B cell (primary cell): ENCODE measurements at regions not wholly inside any gene's neighbourhood (a gene's known extent, or its start where the extent isn't known, plus 50 kb on each side); places are given as distances from the start of the nearest gene placed in this dataset.

Experiments used
- ATAC-seq: fragments of 200-7000 bp; cut with Tn5 transposase; one replicate; pipeline ENCODE4 v1.10.0; 2021; ENCODE audit warnings: low read depth, mild to moderate bottlenecking, moderate number of reproducible peaks, moderate library complexity
- CTCF ChIA-PET: fragments of 350-600 bp; sonication (Branson Sonifier 250); formaldehyde crosslinking; loops from one replicate; lab custom pipeline; 2021; ENCODE audit warnings: antibody characterized with exemption, inconsistent platforms; lab: Charles Lee
- POLR2A ChIA-PET: fragments of 350-600 bp; sonication (Branson Sonifier 250); formaldehyde crosslinking; loops from one replicate; lab custom pipeline; 2021; ENCODE audit warnings: antibody characterized with exemption; lab: Charles Lee
- DNase-seq: peaks from one replicate; pipeline ENCODE4 v3.0.0; 2013
- H2AFZ ChIP-seq: 2 replicates; pipeline ENCODE4 v1.6.1; 2012; ENCODE audit warnings: mild to moderate bottlenecking, low read depth, low read length; ENCODE audit not compliant: insufficient read depth, poor library complexity, severe bottlenecking
- H3K27ac ChIP-seq, 2 donors: 1 replicate in 1 of 2; 2 replicates in 1 of 2; pipeline ENCODE4 v1.5.1; 2012 to 2013; ENCODE audit warnings: low read length in 2 of 2, mild to moderate bottlenecking in 2 of 2, moderate library complexity in 1 of 2
- H3K27me3 ChIP-seq, 4 experiments: fragments of 200-600 bp in 1 of 4; sonication (generic) in 1 of 4; replicated peaks in 1 of 4; 1 replicate in 2 of 4; 2 replicates in 2 of 4; pipeline versions ENCODE4 v1.6.1 to v1.7.0; 2013 to 2016; ENCODE audit warnings: low read length in 3 of 4, mild to moderate bottlenecking in 2 of 4, mixed read lengths in 1 of 4, moderate library complexity in 1 of 4; ENCODE audit not compliant: insufficient read depth in 4 of 4, control insufficient read depth in 3 of 4; ENCODE audit errors: control extremely low read depth in 1 of 4
- H3K36me3 ChIP-seq, 2 experiments: replicated peaks in 1 of 2; 1 replicate in 1 of 2; 2 replicates in 1 of 2; pipeline versions ENCODE4 v1.6.1 to v1.7.1; 2013; ENCODE audit warnings: low read length in 1 of 2; ENCODE audit not compliant: insufficient read depth in 2 of 2, control insufficient read depth in 1 of 2; ENCODE audit errors: control extremely low read depth in 1 of 2, extremely low read depth in 1 of 2
- H3K4me1 ChIP-seq, 2 donors: fragments of 200-600 bp in 1 of 2; sonication (generic) in 1 of 2; 1 replicate in 1 of 2; 2 replicates in 1 of 2; pipeline versions ENCODE4 v1.5.1 to v1.6.1; 2013 to 2017; ENCODE audit warnings: low read length in 2 of 2; ENCODE audit not compliant: control insufficient read depth in 2 of 2, insufficient read depth in 2 of 2
- H3K4me2 ChIP-seq: replicated peaks from 2 replicates; pipeline ENCODE3; 2012; ENCODE audit warnings: mild to moderate bottlenecking, low read depth, low read length; ENCODE audit not compliant: poor library complexity, severe bottlenecking
- H3K4me3 ChIP-seq, 5 experiments: fragments of 200-600 bp in 1 of 5; sonication (generic) in 1 of 5; 1 replicate in 3 of 5; 2 replicates in 2 of 5; pipeline versions ENCODE4 v1.5.1 to v1.7.0; 2011 to 2016; ENCODE audit warnings: low read length in 4 of 5, mild to moderate bottlenecking in 4 of 5, low read depth in 2 of 5, control low read depth in 1 of 5, moderate library complexity in 1 of 5; ENCODE audit not compliant: insufficient read depth in 1 of 5; ENCODE audit errors: control extremely low read depth in 1 of 5, extremely low read depth in 1 of 5
- H3K79me2 ChIP-seq: fragments of 200-600 bp; sonication (generic); one replicate; pipeline ENCODE4 v1.6.0; 2016; ENCODE audit warnings: low read length; ENCODE audit not compliant: control insufficient read depth, insufficient read depth
- H3K9ac ChIP-seq: fragments of 200-600 bp; sonication (generic); 2 replicates; pipeline ENCODE4 v1.6.1; 2017; ENCODE audit warnings: mild to moderate bottlenecking, low read length, moderate library complexity
- H3K9me3 ChIP-seq, 3 donors: one replicate each; pipeline versions ENCODE4 v1.6.1 to v1.7.1; 2013; ENCODE audit warnings: low read length in 2 of 3; ENCODE audit not compliant: control insufficient read depth in 2 of 3, insufficient read depth in 1 of 3; ENCODE audit errors: control extremely low read depth in 1 of 3
- H4K20me1 ChIP-seq: 2 replicates; pipeline ENCODE4 v1.6.0; 2012; ENCODE audit warnings: mild to moderate bottlenecking, low read length; ENCODE audit not compliant: insufficient read depth, control insufficient read depth, poor library complexity, severe bottlenecking
- H3K27ac Mint-ChIP-seq: one replicate; pipeline ENCODE4 v1.8.0; 2021; ENCODE audit warnings: mixed read lengths
- H3K27me3 Mint-ChIP-seq: one replicate; pipeline ENCODE4 v1.8.0; 2021; ENCODE audit warnings: mixed read lengths
- H3K4me1 Mint-ChIP-seq: one replicate; pipeline ENCODE4 v1.8.0; 2021; ENCODE audit warnings: mixed read lengths
- H3K4me3 Mint-ChIP-seq: one replicate; pipeline ENCODE4 v1.8.0; 2021; ENCODE audit warnings: mixed read lengths
- H3K9me3 Mint-ChIP-seq: one replicate; pipeline ENCODE4 v1.8.0; 2022; ENCODE audit warnings: mixed read lengths; ENCODE audit not compliant: insufficient read depth
- EZH2 ChIP-seq: IDR thresholded peaks from 2 replicates; pipeline ENCODE4 v1.6.1; 2012; ENCODE audit warnings: borderline replicate concordance, low read depth, mild to moderate bottlenecking, moderate library complexity, low read length; ENCODE audit not compliant: insufficient read depth, poor library complexity, severe bottlenecking
- WGBS: methylation state at CpG from one replicate; pipeline ENCODE4 v1.1.5; 2013; ENCODE audit warnings: missing lambda C conversion rate; ENCODE audit not compliant: insufficient coverage; 5-methylcytosine and 5-hydroxymethylcytosine counted together
- intact Hi-C: fragments of 100-400 bp; cut with micrococcal nuclease; formaldehyde crosslinking; loops from one replicate; pipeline ENCODE4 v1.10.0; 2022
- TF ChIP-seq, protein P1 (sequence below): fragments of 200-600 bp; IDR thresholded peaks from one replicate; pipeline ENCODE4 v1.8.0; 2022; ENCODE audit warnings: antibody characterized with exemption, mild to moderate bottlenecking

DNA sequence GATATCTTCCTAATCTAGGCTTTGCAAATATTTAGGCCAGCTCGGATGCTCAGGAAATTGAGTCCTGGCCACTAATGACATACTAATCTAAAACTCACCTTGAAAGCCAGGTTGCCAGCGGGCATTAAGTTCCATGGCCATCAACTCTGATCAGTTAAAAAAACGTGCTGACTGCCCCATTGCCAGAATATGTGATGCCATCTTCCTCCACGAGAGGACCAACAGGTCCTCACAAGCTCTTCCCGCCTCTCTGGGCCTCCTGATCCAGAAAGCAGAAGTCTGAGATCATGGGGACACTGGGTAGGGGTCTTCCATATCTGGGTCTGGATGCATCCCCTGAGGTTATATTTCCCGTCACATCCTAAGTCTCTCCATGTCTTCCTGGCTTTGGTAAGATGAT, 311.3 kb downstream of the TCERG1L start:
- intact Hi-C loops, result no loop called here
- Histone ChIP-seq H3K4me3 (no peak overlapping the region), H3K27me3 (no peaks in the 10 kb centered on the region), H3K79me2 (no peaks in the 10 kb centered on the region), H4K20me1 (no peaks in the 10 kb centered on the region), H3K4me1 (no peaks in the 10 kb centered on the region), H3K27ac (no peak overlapping the region), H3K9ac (no peak overlapping the region), H3K4me2 (no peak overlapping the region), H2AFZ (no peak overlapping the region), H3K9me3 (peaks cover 0 to 15% (median 0%) of the 10 kb centered on the region in 3 donors), H3K36me3 (no peaks in the 10 kb centered on the region)
- CTCF ChIA-PET, result no interaction called here
- DNase-seq (no peak), ATAC-seq (no peak)
- no peak overlapping the region for H3K4me3 Mint-ChIP-seq
- WGBS, result 70% methylated on average over 4 of the region's 6 CpGs
- H3K9me3 Mint-ChIP-seq, result peaks cover 5% of the 10 kb centered on the region
- no peak overlapping the region for H3K27ac Mint-ChIP-seq
- POLR2A ChIA-PET, result no interaction called here
- TF ChIP-seq EZH2, result no peak
- TF ChIP-seq, protein P1, sequence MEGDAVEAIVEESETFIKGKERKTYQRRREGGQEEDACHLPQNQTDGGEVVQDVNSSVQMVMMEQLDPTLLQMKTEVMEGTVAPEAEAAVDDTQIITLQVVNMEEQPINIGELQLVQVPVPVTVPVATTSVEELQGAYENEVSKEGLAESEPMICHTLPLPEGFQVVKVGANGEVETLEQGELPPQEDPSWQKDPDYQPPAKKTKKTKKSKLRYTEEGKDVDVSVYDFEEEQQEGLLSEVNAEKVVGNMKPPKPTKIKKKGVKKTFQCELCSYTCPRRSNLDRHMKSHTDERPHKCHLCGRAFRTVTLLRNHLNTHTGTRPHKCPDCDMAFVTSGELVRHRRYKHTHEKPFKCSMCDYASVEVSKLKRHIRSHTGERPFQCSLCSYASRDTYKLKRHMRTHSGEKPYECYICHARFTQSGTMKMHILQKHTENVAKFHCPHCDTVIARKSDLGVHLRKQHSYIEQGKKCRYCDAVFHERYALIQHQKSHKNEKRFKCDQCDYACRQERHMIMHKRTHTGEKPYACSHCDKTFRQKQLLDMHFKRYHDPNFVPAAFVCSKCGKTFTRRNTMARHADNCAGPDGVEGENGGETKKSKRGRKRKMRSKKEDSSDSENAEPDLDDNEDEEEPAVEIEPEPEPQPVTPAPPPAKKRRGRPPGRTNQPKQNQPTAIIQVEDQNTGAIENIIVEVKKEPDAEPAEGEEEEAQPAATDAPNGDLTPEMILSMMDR, result no peak
- no peaks in the 10 kb centered on the region for H3K27me3 Mint-ChIP-seq
- no peaks in the 10 kb centered on the region for H3K4me1 Mint-ChIP-seq

DNA sequence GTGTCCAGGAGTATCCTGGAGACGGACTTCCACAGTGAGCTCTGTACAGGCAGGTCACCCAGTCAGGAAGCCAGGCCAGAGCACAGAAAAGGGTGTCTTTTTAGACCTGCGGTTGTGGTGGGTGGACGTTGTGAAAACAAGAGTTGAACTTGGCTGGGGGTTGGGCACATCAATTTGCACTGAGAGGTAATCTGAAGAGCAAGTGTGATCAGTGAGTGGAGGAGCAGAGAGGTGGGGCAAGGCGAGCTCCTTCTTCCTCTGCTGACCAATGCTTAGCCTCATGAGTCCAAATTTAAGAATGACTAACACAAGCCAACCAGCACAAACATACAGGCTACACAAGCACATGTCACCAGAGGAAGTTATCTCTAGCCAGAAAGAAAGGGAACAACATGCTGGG, 310.8 kb downstream of the TCERG1L start:
- Mint-ChIP-seq H3K9me3 (peaks cover 3% of the 10 kb centered on the region), H3K4me1 (no peaks in the 10 kb centered on the region), H3K27me3 (no peaks in the 10 kb centered on the region), H3K27ac (no peak overlapping the region), H3K4me3 (no peak overlapping the region)
- 80% methylated on average over 3 of the region's 4 CpGs for WGBS
- H4K20me1 ChIP-seq, result no peaks in the 10 kb centered on the region
- no peak overlapping the region for H3K4me2 ChIP-seq
- H3K9ac ChIP-seq, result no peak overlapping the region
- no peaks in the 10 kb centered on the region for H3K36me3 ChIP-seq
- DNase-seq (no peak), ATAC-seq (no peak)
- no peak overlapping the region for H2AFZ ChIP-seq
- H3K4me1 ChIP-seq, result no peaks in the 10 kb centered on the region
- POLR2A ChIA-PET, result no interaction called here
- TF ChIP-seq, protein P1, result no peak
- TF ChIP-seq EZH2, result no peak
- intact Hi-C loops, result no loop called here
- H3K27ac ChIP-seq, result no peak overlapping the region
- H3K79me2 ChIP-seq, result no peaks in the 10 kb centered on the region
- peaks cover 0 to 17% (median 0%) of the 10 kb centered on the region in 3 donors for H3K9me3 ChIP-seq
- H3K4me3 ChIP-seq, result no peak overlapping the region
- CTCF ChIA-PET, result no interaction called here
- no peaks in the 10 kb centered on the region for H3K27me3 ChIP-seq
